ENCODE measurements at regions not wholly inside any gene's neighbourhood (a gene's known extent, or its start where the extent isn't known, plus 50 kb on each side); places are given as distances from the start of the nearest gene placed in this dataset.

GRCh38 chr5:84869675-84870074 lies 485.0 kb upstream of the EDIL3 start:
- TF ChIP-seq, protein P1, sequence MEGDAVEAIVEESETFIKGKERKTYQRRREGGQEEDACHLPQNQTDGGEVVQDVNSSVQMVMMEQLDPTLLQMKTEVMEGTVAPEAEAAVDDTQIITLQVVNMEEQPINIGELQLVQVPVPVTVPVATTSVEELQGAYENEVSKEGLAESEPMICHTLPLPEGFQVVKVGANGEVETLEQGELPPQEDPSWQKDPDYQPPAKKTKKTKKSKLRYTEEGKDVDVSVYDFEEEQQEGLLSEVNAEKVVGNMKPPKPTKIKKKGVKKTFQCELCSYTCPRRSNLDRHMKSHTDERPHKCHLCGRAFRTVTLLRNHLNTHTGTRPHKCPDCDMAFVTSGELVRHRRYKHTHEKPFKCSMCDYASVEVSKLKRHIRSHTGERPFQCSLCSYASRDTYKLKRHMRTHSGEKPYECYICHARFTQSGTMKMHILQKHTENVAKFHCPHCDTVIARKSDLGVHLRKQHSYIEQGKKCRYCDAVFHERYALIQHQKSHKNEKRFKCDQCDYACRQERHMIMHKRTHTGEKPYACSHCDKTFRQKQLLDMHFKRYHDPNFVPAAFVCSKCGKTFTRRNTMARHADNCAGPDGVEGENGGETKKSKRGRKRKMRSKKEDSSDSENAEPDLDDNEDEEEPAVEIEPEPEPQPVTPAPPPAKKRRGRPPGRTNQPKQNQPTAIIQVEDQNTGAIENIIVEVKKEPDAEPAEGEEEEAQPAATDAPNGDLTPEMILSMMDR (IDR thresholded peaks at IDR 0.05) = no peak
- TF ChIP-seq POLR2A (IDR thresholded peaks at IDR 0.05) = no peak
